Left ventricle myocardium inferior (tissue), 1 donor: ENCODE measurements at regions not wholly inside any gene's neighbourhood (a gene's known extent, or its start where the extent isn't known, plus 50 kb on each side); places are given as distances from the start of the nearest gene placed in this dataset.

Experiments
- DNase-seq: peaks from one replicate; pipeline ENCODE4 v3.0.0-alpha.2; 2020
- H3K27ac ChIP-seq: fragments of 200-600 bp; replicated peaks from 2 replicates; pipeline ENCODE4 v1.8.0; 2021
- H3K27me3 ChIP-seq: fragments of 200-600 bp; 2 replicates; pipeline ENCODE4 v1.8.0; 2021; ENCODE audit warnings: low read depth
- H3K36me3 ChIP-seq: fragments of 200-600 bp; 2 replicates; pipeline ENCODE4 v1.8.0; 2021
- H3K4me1 ChIP-seq: fragments of 200-600 bp; 2 replicates; pipeline ENCODE4 v1.8.0; 2021
- H3K4me3 ChIP-seq: fragments of 200-600 bp; 2 replicates; pipeline ENCODE4 v1.8.0; 2021; ENCODE audit warnings: mild to moderate bottlenecking, moderate library complexity
- H3K9me3 ChIP-seq: fragments of 200-600 bp; replicated peaks from 2 replicates; pipeline ENCODE4 v1.8.0; 2021
- CTCF ChIP-seq: fragments of 200-600 bp; IDR thresholded peaks from 2 replicates; pipeline ENCODE4 v1.8.0; 2021; ENCODE audit warnings: antibody characterized with exemption, mild to moderate bottlenecking, borderline replicate concordance
- intact Hi-C: fragments of 100-400 bp; cut with micrococcal nuclease; formaldehyde crosslinking; loops from one replicate; pipeline ENCODE4 v1.11.0; 2022
- donor health status: DM: no; HTN: yes; CAD: no; lungs with severe emphysema.

- DNase-seq: no peak
- Histone ChIP-seq H3K27ac (no peak overlapping the region), H3K9me3 (peaks cover 26% of the 10 kb centered on the region), H3K4me1 (no peaks in the 10 kb centered on the region), H3K27me3 (peaks cover 21% of the 10 kb centered on the region), H3K36me3 (no peaks in the 10 kb centered on the region), H3K4me3 (no peak overlapping the region)
- TF ChIP-seq CTCF: no peak
- intact Hi-C loops: no loop called here
Measured at GRCh38 chr11:116442238-116442752, 330.5 kb downstream of the BUD13 start.

- intact Hi-C loops: no loop called here
- no peak for TF ChIP-seq CTCF
- no peak for DNase-seq
- Histone ChIP-seq H3K4me1 (no peaks in the 10 kb centered on the region), H3K27ac (no peak overlapping the region), H3K27me3 (peaks cover 40% of the 10 kb centered on the region), H3K36me3 (no peaks in the 10 kb centered on the region), H3K9me3 (peaks cover 26% of the 10 kb centered on the region), H3K4me3 (no peak overlapping the region)
Measured at GRCh38 chr11:116439361-116439677, 333.5 kb downstream of the BUD13 start.

- Histone ChIP-seq H3K27ac (no peak overlapping the region), H3K4me1 (no peaks in the 10 kb centered on the region), H3K36me3 (no peaks in the 10 kb centered on the region), H3K27me3 (peaks cover 40% of the 10 kb centered on the region), H3K9me3 (peaks cover 26% of the 10 kb centered on the region), H3K4me3 (no peak overlapping the region)
- no peak for TF ChIP-seq CTCF
- DNase-seq: no peak
- intact Hi-C loops: no loop called here
Measured at GRCh38 chr11:116438651-116439360, 334.0 kb downstream of the BUD13 start.

GRCh38 chr11:116434986-116435385 is 337.8 kb downstream of the BUD13 start:
- Histone ChIP-seq H3K36me3 (no peaks in the 10 kb centered on the region), H3K27me3 (peaks cover 46% of the 10 kb centered on the region), H3K9me3 (peaks cover 2% of the 10 kb centered on the region), H3K4me3 (no peak overlapping the region), H3K4me1 (no peaks in the 10 kb centered on the region), H3K27ac (no peak overlapping the region)
- intact Hi-C loops: no loop called here
- TF ChIP-seq CTCF: no peak
- DNase-seq: no peak

GRCh38 chr11:116432301-116432700 is 340.5 kb downstream of the BUD13 start:
- TF ChIP-seq CTCF: no peak
- Histone ChIP-seq H3K36me3 (no peaks in the 10 kb centered on the region), H3K9me3 (no peaks in the 10 kb centered on the region), H3K4me1 (peaks cover 14% of the 10 kb centered on the region), H3K4me3 (no peak overlapping the region), H3K27ac (no peak overlapping the region), H3K27me3 (peaks cover 39% of the 10 kb centered on the region)
- intact Hi-C loops: no loop called here
- DNase-seq: no peak
